ENCODE measurements at regions not wholly inside any gene's neighbourhood (a gene's known extent, or its start where the extent isn't known, plus 50 kb on each side); places are given as distances from the start of the nearest gene placed in this dataset.

GRCh38 chr1:62917314-62917713 is 133.4 kb downstream of the ATG4C start:
- Mint-ChIP-seq H3K27me3 (peaks cover 20% of the 10 kb centered on the region), H3K4me3 (no peak overlapping the region), H3K4me1 (no peaks in the 10 kb centered on the region), H3K9me3 (no peaks in the 10 kb centered on the region), H3K36me3 (no peaks in the 10 kb centered on the region), H3K27ac (no peak overlapping the region)
- no peak for ATAC-seq

- H3K4me1 Mint-ChIP-seq = no peaks in the 10 kb centered on the region
- H3K36me3 Mint-ChIP-seq = no peaks in the 10 kb centered on the region
- H3K9me3 Mint-ChIP-seq = peaks cover 2% of the 10 kb centered on the region
- H3K27ac Mint-ChIP-seq = no peak overlapping the region
- no peak overlapping the region for H3K4me3 Mint-ChIP-seq
- H3K27me3 Mint-ChIP-seq = peaks cover 23% of the 10 kb centered on the region
- no peak for ATAC-seq
Observed at GRCh38 chr1:62917805-62918204, 133.9 kb downstream of the ATG4C start.

GRCh38 chr1:62918700-62919099 is 134.8 kb downstream of the ATG4C start:
- Mint-ChIP-seq H3K27ac (no peak overlapping the region), H3K4me3 (no peak overlapping the region), H3K9me3 (peaks cover 5% of the 10 kb centered on the region), H3K4me1 (no peaks in the 10 kb centered on the region), H3K27me3 (peaks cover 30% of the 10 kb centered on the region), H3K36me3 (no peaks in the 10 kb centered on the region)
- no peak for ATAC-seq

- ATAC-seq = no peak
- H3K4me1 Mint-ChIP-seq = no peaks in the 10 kb centered on the region
Observed at GRCh38 chr1:62922006-62922405, 138.1 kb downstream of the ATG4C start.

DNA sequence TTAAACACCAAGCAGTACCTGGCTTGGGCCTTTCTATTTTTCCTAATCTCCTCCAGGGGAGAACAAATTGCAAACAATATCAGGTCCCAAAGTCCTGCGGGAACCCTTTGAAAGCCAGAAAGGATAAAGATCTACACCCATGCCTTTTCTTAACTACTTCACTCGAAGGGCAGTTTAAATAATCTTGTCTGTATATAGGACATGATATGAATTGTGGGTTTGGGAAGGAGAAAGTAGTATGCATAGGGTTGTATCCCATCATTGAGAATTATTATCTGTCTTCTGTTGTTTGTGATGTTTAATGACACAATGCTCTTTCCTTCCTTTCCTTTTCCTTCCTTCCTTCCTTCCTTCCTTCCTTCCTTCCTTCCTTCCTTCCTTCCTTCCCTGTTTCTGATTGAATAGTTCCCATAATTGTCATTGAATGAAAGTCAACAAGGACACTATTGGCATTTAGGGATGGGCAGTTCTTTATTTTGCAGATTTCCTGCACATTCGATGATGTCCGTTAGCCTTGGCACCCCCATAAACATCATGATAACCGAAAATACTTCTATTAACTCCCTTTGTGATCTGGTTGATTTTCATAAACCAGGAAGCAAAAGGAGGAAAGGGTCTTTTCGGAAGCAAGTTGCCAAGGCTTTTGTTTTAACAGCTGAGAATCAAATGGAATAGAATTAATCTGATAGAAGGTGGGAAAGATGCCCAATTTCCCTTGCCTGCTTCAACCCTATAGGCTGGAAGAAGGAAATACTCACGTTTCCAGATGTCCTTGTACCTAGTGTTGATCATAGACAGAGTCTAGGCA is 141.3 kb downstream of the ATG4C start:
- Mint-ChIP-seq H3K27ac (no peak overlapping the region), H3K27me3 (peaks cover 30% of the 10 kb centered on the region), H3K4me1 (no peaks in the 10 kb centered on the region), H3K9me3 (peaks cover 8% of the 10 kb centered on the region), H3K4me3 (no peak overlapping the region), H3K36me3 (no peaks in the 10 kb centered on the region)
- ATAC-seq = no peak

More at GRCh38 chr1:62922006-62922405, 138.1 kb downstream of the ATG4C start:
- H3K36me3 Mint-ChIP-seq = no peaks in the 10 kb centered on the region
- H3K9me3 Mint-ChIP-seq = peaks cover 8% of the 10 kb centered on the region
- H3K27me3 Mint-ChIP-seq = peaks cover 17% of the 10 kb centered on the region
- no peak overlapping the region for H3K27ac Mint-ChIP-seq
- H3K4me3 Mint-ChIP-seq = no peak overlapping the region

DNA sequence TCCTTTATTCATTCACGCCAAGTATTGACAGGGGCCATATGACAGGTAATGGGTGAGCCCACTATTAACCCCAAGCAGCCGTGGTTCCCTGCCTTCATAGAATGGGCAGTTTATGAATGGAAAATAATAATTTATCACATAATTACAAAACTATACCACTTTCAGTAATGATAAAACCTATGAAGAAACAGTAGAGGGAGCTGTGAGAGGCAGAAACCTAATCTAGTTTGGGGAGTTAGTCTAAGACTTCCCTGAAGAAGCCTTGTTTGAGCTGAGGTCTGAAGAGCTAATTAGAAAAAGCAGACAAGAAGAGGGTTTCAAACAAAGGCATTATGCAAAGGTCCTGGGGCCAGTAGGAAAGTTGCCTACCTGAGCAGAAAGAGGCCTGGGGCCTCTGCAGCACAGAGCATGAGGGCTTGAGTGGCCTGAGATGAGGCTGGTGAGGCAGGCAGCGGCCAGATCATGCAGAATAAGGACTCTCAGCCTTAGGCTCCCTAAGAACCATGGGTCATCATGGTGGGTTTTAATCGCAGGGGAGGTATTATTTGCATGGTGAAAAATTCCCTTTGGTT is 142.8 kb downstream of the ATG4C start:
- peaks cover 30% of the 10 kb centered on the region for H3K27me3 Mint-ChIP-seq

DNA sequence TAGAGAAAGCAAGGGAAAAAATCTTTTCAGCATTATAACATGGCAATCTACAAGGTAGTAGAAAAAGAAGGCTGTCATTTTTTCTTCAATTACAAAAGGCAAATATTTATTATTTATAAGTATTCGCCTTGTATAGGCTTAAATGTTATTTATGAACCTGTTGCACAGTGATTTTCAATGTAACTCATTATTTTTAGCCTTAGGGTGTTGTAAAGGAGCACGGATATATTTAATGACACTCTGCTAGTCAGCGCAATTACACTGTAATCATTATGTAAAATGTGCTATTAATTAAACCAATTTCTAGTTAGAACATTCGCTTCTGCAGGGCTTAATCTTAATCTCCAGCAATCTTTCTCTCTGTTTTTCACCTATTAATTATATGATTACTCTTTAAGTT is 145.0 kb downstream of the ATG4C start:
- Mint-ChIP-seq H3K27ac (no peak overlapping the region), H3K9me3 (peaks cover 3% of the 10 kb centered on the region), H3K36me3 (no peaks in the 10 kb centered on the region), H3K4me3 (no peak overlapping the region), H3K4me1 (no peaks in the 10 kb centered on the region), H3K27me3 (peaks cover 21% of the 10 kb centered on the region)
- ATAC-seq = no peak

More for the DNA sequence above, 142.8 kb downstream of the ATG4C start:
- Mint-ChIP-seq H3K9me3 (peaks cover 8% of the 10 kb centered on the region), H3K4me1 (no peaks in the 10 kb centered on the region), H3K27ac (no peak overlapping the region), H3K36me3 (no peaks in the 10 kb centered on the region), H3K4me3 (no peak overlapping the region)
- no peak for ATAC-seq

DNA sequence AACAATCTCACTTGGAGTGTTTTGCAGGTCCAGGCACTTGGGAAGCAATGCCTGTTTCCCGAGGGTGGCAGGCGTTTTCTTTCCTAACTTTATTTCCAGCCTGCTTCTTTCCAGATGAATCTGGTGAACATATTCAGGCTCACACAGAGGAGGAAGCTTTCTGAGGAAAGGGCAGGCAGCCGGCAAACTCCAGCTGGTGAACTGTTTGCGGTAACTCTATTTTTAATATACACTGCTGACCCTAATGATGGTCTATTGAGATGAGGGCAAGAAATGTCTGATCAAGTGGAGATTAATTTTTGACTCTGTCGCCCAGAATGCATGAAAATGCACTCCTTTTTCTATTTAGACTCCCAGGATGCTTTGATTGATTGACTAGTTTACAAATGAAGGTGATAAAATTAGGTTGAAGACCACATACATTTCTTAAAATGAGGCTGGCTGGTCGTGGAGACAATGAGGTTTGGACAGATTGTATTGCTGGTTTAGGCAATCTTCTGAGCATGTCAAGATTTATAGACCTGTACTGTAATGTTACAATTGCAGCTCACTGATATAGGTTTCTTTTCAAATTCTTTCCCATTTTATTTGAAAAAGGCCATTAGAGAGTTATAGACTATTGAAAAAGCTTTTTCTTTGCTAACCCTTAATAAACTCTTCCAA is 153.8 kb downstream of the ATG4C start:
- ATAC-seq = no peak
- Mint-ChIP-seq H3K4me1 (no peaks in the 10 kb centered on the region), H3K27me3 (no peaks in the 10 kb centered on the region), H3K9me3 (no peaks in the 10 kb centered on the region), H3K4me3 (no peak overlapping the region), H3K27ac (no peak overlapping the region), H3K36me3 (no peaks in the 10 kb centered on the region)

GRCh38 chr1:62941780-62942179 is 157.8 kb downstream of the ATG4C start:
- Mint-ChIP-seq H3K4me3 (no peak overlapping the region), H3K36me3 (no peaks in the 10 kb centered on the region), H3K27ac (no peak overlapping the region), H3K9me3 (no peaks in the 10 kb centered on the region), H3K27me3 (peaks cover 10% of the 10 kb centered on the region), H3K4me1 (no peaks in the 10 kb centered on the region)
- ATAC-seq = no peak

- H3K4me3 Mint-ChIP-seq = no peak overlapping the region
- H3K9me3 Mint-ChIP-seq = no peaks in the 10 kb centered on the region
- H3K4me1 Mint-ChIP-seq = no peaks in the 10 kb centered on the region
- H3K27ac Mint-ChIP-seq = no peak overlapping the region
- ATAC-seq = no peak
- H3K36me3 Mint-ChIP-seq = no peaks in the 10 kb centered on the region
- H3K27me3 Mint-ChIP-seq = peaks cover 10% of the 10 kb centered on the region
Observed at GRCh38 chr1:62946511-62946910, 162.6 kb downstream of the ATG4C start.

- no peak overlapping the region for H3K27ac Mint-ChIP-seq
- H3K9me3 Mint-ChIP-seq = no peaks in the 10 kb centered on the region
- H3K4me1 Mint-ChIP-seq = no peaks in the 10 kb centered on the region
- no peak for ATAC-seq
- no peak overlapping the region for H3K4me3 Mint-ChIP-seq
- H3K36me3 Mint-ChIP-seq = no peaks in the 10 kb centered on the region
- peaks cover 18% of the 10 kb centered on the region for H3K27me3 Mint-ChIP-seq
Observed at GRCh38 chr1:62951428-62951827, 167.5 kb downstream of the ATG4C start.

DNA sequence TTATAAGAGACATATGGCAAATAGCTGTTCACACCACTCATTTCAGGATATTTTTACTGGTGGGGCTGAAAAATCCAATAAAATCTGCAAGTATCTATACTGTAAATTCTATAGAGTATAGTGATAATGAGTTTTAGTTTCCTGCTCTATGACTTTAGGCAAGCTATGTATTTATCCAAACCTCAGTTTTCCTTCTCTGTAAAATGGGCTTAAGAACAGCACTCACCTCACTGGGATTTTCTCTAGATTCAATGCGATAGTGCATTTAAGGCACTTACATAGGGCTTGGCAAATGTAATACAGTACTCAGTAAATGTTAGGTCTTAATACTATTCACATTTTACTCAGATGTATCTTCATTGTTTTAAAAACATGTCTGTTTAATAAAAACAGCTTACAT is 168.7 kb downstream of the ATG4C start:
- Mint-ChIP-seq H3K4me1 (no peaks in the 10 kb centered on the region), H3K27ac (no peak overlapping the region), H3K4me3 (no peak overlapping the region), H3K9me3 (no peaks in the 10 kb centered on the region), H3K27me3 (peaks cover 18% of the 10 kb centered on the region), H3K36me3 (no peaks in the 10 kb centered on the region)
- ATAC-seq = no peak

DNA sequence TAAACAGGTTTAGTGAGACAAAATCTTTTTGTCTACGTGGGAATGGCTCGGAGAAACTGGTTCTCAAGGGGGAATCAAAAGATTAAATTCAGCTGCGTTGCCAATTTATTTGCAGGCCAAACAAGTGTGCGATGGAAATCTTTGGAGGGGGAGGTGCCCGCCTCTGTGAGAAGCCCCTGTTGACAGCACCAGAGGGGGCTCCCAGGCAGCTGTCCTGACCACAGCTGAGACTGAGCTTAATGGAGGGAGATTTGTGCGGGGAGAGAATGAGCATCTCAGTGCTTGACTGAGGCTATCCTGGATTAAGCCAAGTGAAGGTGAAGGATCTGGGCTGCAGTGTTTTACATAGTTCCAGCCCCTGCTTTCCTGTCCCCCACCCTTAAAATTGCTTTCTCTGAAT is 169.7 kb downstream of the ATG4C start:
- Mint-ChIP-seq H3K27ac (no peak overlapping the region), H3K4me1 (no peaks in the 10 kb centered on the region), H3K36me3 (no peaks in the 10 kb centered on the region), H3K4me3 (no peak overlapping the region), H3K9me3 (no peaks in the 10 kb centered on the region), H3K27me3 (peaks cover 23% of the 10 kb centered on the region)
- ATAC-seq = no peak

GRCh38 chr1:62954758-62955157 is 170.8 kb downstream of the ATG4C start:
- H3K36me3 Mint-ChIP-seq = no peaks in the 10 kb centered on the region
- no peaks in the 10 kb centered on the region for H3K9me3 Mint-ChIP-seq
- H3K27me3 Mint-ChIP-seq = peaks cover 34% of the 10 kb centered on the region
- H3K4me3 Mint-ChIP-seq = no peak overlapping the region
- H3K27ac Mint-ChIP-seq = no peak overlapping the region
- no peaks in the 10 kb centered on the region for H3K4me1 Mint-ChIP-seq
- ATAC-seq = no peak

DNA sequence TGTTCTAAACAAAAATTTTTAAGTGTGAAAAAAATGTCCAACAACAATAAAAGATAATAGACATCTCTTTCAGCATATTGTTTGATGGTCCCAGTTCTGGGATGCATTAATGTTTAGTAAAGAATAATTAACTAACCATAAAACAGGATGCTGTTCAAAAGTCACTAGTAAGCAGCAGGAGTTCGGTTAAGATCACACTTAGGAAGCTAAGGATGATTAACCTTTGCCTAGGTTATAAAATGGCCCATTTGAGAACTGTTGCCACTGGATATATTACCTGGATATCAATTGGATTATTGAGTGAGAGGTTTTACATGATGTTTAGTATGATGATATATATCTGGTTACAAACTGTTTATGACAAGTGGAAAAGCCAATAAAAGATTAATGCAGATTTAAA is 171.7 kb downstream of the ATG4C start:
- H3K27ac Mint-ChIP-seq = no peak overlapping the region
- H3K4me1 Mint-ChIP-seq = no peaks in the 10 kb centered on the region
- no peak for ATAC-seq
- no peaks in the 10 kb centered on the region for H3K36me3 Mint-ChIP-seq
- no peaks in the 10 kb centered on the region for H3K9me3 Mint-ChIP-seq
- no peak overlapping the region for H3K4me3 Mint-ChIP-seq
- H3K27me3 Mint-ChIP-seq = peaks cover 34% of the 10 kb centered on the region
